ENCODE measurements at regions not wholly inside any gene's neighbourhood (a gene's known extent, or its start where the extent isn't known, plus 50 kb on each side); places are given as distances from the start of the nearest gene placed in this dataset.

- DNase-seq (ENCODE audit: extremely low spot score), result no peak
- POLR2A ChIA-PET, result no interaction called here
- CTCF ChIA-PET, result no interaction called here
- TF ChIP-seq BHLHE40 (IDR thresholded peaks at IDR 0.05; ENCODE audit: borderline replicate concordance) (no peak), HDGF (IDR thresholded peaks at IDR 0.05; ENCODE audit: borderline replicate concordance) (no peak), SUZ12 (IDR thresholded peaks at IDR 0.05) (no peak), SP1 (IDR thresholded peaks at IDR 0.05) (no peak), NFRKB (IDR thresholded peaks at IDR 0.05) (no peak), LEF1 (IDR thresholded peaks at IDR 0.05; ENCODE audit: borderline replicate concordance) (no peak), TARDBP (IDR thresholded peaks at IDR 0.05) (no peak), ZNF384 (IDR thresholded peaks at IDR 0.05) (no peak), CTBP1 (IDR thresholded peaks at IDR 0.05; ENCODE audit: borderline replicate concordance) (no peak), ARNT (IDR thresholded peaks at IDR 0.05) (no peak), FOXA1 (IDR thresholded peaks at IDR 0.05) (no peak), ELF4 (IDR thresholded peaks at IDR 0.05) (no peak), PKNOX1 (IDR thresholded peaks at IDR 0.05) (no peak), FOXK2 (IDR thresholded peaks at IDR 0.05) (no peak), FOXM1 (IDR thresholded peaks at IDR 0.05; ENCODE audit: borderline replicate concordance) (no peak), L3MBTL2 (conservative IDR thresholded peaks at IDR 0.05) (no peak)
These were observed 102.0 kb upstream of the LEF1 start for GRCh38 chr4:108270466-108271450.

GRCh38 chr4:108264693-108265092 lies 96.0 kb upstream of the LEF1 start:
- no peak for TF ChIP-seq TARDBP (IDR thresholded peaks at IDR 0.05)
- no peak for TF ChIP-seq FOXK2 (IDR thresholded peaks at IDR 0.05)
- TF ChIP-seq NFRKB (IDR thresholded peaks at IDR 0.05), result no peak
- no peak for TF ChIP-seq CTBP1 (IDR thresholded peaks at IDR 0.05; ENCODE audit: borderline replicate concordance)
- TF ChIP-seq PKNOX1 (IDR thresholded peaks at IDR 0.05), result no peak
- no peak for TF ChIP-seq ELF4 (IDR thresholded peaks at IDR 0.05)
- no peak for TF ChIP-seq BHLHE40 (IDR thresholded peaks at IDR 0.05; ENCODE audit: borderline replicate concordance)
- TF ChIP-seq SUZ12 (IDR thresholded peaks at IDR 0.05), result no peak
- no peak for DNase-seq (ENCODE audit: extremely low spot score)
- ChIA-PET CTCF (no interaction called here), POLR2A (no interaction called here)

- ChIA-PET CTCF (no interaction called here), POLR2A (interaction anchor here (0.9 kb wide), 1 partner anchor 274 kb away, joined by 3 read pairs; no protein-coding TSS in a partner anchor)
- TF ChIP-seq ELF4 (IDR thresholded peaks at IDR 0.05), result no peak
- DNase-seq (ENCODE audit: extremely low spot score), result no peak
These were observed 94.3 kb upstream of the LEF1 start for GRCh38 chr4:108263057-108263456.

- ChIA-PET CTCF (no interaction called here), POLR2A (no interaction called here)
- no peak for TF ChIP-seq FOXK2 (IDR thresholded peaks at IDR 0.05)
- TF ChIP-seq SP1 (IDR thresholded peaks at IDR 0.05), result no peak
- no peak for TF ChIP-seq TARDBP (IDR thresholded peaks at IDR 0.05)
- DNase-seq (ENCODE audit: extremely low spot score), result no peak
These were observed 92.3 kb upstream of the LEF1 start for GRCh38 chr4:108261026-108261425.

- POLR2A ChIA-PET, result no interaction called here
- no peak for DNase-seq (ENCODE audit: extremely low spot score)
- CTCF ChIA-PET, result no interaction called here
These were observed 87.8 kb upstream of the LEF1 start for GRCh38 chr4:108256538-108256937.

More at GRCh38 chr4:108256538-108256937, 87.8 kb upstream of the LEF1 start:
- TF ChIP-seq SP1 (IDR thresholded peaks at IDR 0.05), result no peak
- TF ChIP-seq NFRKB (IDR thresholded peaks at IDR 0.05), result no peak
- TF ChIP-seq FOXA1 (IDR thresholded peaks at IDR 0.05), result no peak
- no peak for TF ChIP-seq SUZ12 (IDR thresholded peaks at IDR 0.05)
- TF ChIP-seq ELF4 (IDR thresholded peaks at IDR 0.05), result no peak
- no peak for TF ChIP-seq CTBP1 (IDR thresholded peaks at IDR 0.05; ENCODE audit: borderline replicate concordance)
- no peak for TF ChIP-seq BHLHE40 (IDR thresholded peaks at IDR 0.05; ENCODE audit: borderline replicate concordance)
- TF ChIP-seq ZNF384 (IDR thresholded peaks at IDR 0.05), result no peak
- TF ChIP-seq FOXK2 (IDR thresholded peaks at IDR 0.05), result no peak
- no peak for TF ChIP-seq TARDBP (IDR thresholded peaks at IDR 0.05)
- TF ChIP-seq FOXM1 (IDR thresholded peaks at IDR 0.05; ENCODE audit: borderline replicate concordance), result no peak
- no peak for TF ChIP-seq LEF1 (IDR thresholded peaks at IDR 0.05; ENCODE audit: borderline replicate concordance)
- TF ChIP-seq HDGF (IDR thresholded peaks at IDR 0.05; ENCODE audit: borderline replicate concordance), result no peak
- no peak for TF ChIP-seq L3MBTL2 (conservative IDR thresholded peaks at IDR 0.05)
- TF ChIP-seq PKNOX1 (IDR thresholded peaks at IDR 0.05), result no peak
- TF ChIP-seq ARNT (IDR thresholded peaks at IDR 0.05), result no peak
